Glutamatergic neuron (in vitro differentiated cells): ENCODE measurements at regions not wholly inside any gene's neighbourhood (a gene's known extent, or its start where the extent isn't known, plus 50 kb on each side); places are given as distances from the start of the nearest gene placed in this dataset.

Experiments used
- DNase-seq: peaks from one replicate; pipeline ENCODE4 v3.0.0; 2022
- H3K27ac Mint-ChIP-seq: one replicate; pipeline ENCODE4 v1.8.0; 2020; ENCODE audit warnings: mild to moderate bottlenecking, mixed read lengths, inconsistent platforms; ENCODE audit not compliant: unreplicated experiment
- H3K27me3 Mint-ChIP-seq: one replicate; pipeline ENCODE4 v1.8.0; 2020; ENCODE audit warnings: mild to moderate bottlenecking, moderate library complexity, mixed read lengths, inconsistent platforms; ENCODE audit not compliant: unreplicated experiment
- H3K36me3 Mint-ChIP-seq: one replicate; pipeline ENCODE4 v1.8.0; 2020; ENCODE audit warnings: mild to moderate bottlenecking, mixed read lengths, inconsistent platforms; ENCODE audit not compliant: unreplicated experiment
- H3K4me1 Mint-ChIP-seq: one replicate; pipeline ENCODE4 v1.8.0; 2020; ENCODE audit warnings: mild to moderate bottlenecking, low read depth, mixed read lengths, inconsistent platforms; ENCODE audit not compliant: unreplicated experiment
- H3K4me3 Mint-ChIP-seq: one replicate; pipeline ENCODE4 v1.8.0; 2020; ENCODE audit warnings: mild to moderate bottlenecking, mixed read lengths, inconsistent platforms; ENCODE audit not compliant: unreplicated experiment
- H3K9me3 Mint-ChIP-seq: one replicate; pipeline ENCODE4 v1.8.0; 2020; ENCODE audit warnings: mild to moderate bottlenecking, moderate library complexity, mixed read lengths, inconsistent platforms; ENCODE audit not compliant: unreplicated experiment
- CTCF ChIP-seq: fragments of 200-600 bp; sonication (generic); IDR thresholded peaks from one replicate; pipeline ENCODE4 v1.5.0; 2021; ENCODE audit not compliant: partially characterized antibody, unreplicated experiment

- no peaks in the 10 kb centered on the region for H3K9me3 Mint-ChIP-seq
- no peak for DNase-seq
- no peak overlapping the region for H3K4me3 Mint-ChIP-seq
- no peaks in the 10 kb centered on the region for H3K27me3 Mint-ChIP-seq
- H3K36me3 Mint-ChIP-seq, result peaks cover 5% of the 10 kb centered on the region
- no peak for TF ChIP-seq CTCF
- no peak overlapping the region for H3K27ac Mint-ChIP-seq
- no peaks in the 10 kb centered on the region for H3K4me1 Mint-ChIP-seq
Measured at GRCh38 chr20:21586682-21587081, 72.8 kb upstream of the NKX2-2 start.

GRCh38 chr20:21583486-21584168, 69.8 kb upstream of the NKX2-2 start:
- Mint-ChIP-seq H3K9me3 (no peaks in the 10 kb centered on the region), H3K36me3 (peaks cover 5% of the 10 kb centered on the region), H3K4me1 (no peaks in the 10 kb centered on the region), H3K27me3 (no peaks in the 10 kb centered on the region), H3K27ac (no peak overlapping the region), H3K4me3 (no peak overlapping the region)
- DNase-seq, result no peak
- no peak for TF ChIP-seq CTCF

- no peaks in the 10 kb centered on the region for H3K27me3 Mint-ChIP-seq
- no peak overlapping the region for H3K27ac Mint-ChIP-seq
- no peaks in the 10 kb centered on the region for H3K9me3 Mint-ChIP-seq
- H3K36me3 Mint-ChIP-seq, result no peaks in the 10 kb centered on the region
- no peak overlapping the region for H3K4me3 Mint-ChIP-seq
- TF ChIP-seq CTCF, result no peak
- no peak for DNase-seq
- H3K4me1 Mint-ChIP-seq, result no peaks in the 10 kb centered on the region
Measured at GRCh38 chr20:21577551-21577950, 63.7 kb upstream of the NKX2-2 start.

DNA sequence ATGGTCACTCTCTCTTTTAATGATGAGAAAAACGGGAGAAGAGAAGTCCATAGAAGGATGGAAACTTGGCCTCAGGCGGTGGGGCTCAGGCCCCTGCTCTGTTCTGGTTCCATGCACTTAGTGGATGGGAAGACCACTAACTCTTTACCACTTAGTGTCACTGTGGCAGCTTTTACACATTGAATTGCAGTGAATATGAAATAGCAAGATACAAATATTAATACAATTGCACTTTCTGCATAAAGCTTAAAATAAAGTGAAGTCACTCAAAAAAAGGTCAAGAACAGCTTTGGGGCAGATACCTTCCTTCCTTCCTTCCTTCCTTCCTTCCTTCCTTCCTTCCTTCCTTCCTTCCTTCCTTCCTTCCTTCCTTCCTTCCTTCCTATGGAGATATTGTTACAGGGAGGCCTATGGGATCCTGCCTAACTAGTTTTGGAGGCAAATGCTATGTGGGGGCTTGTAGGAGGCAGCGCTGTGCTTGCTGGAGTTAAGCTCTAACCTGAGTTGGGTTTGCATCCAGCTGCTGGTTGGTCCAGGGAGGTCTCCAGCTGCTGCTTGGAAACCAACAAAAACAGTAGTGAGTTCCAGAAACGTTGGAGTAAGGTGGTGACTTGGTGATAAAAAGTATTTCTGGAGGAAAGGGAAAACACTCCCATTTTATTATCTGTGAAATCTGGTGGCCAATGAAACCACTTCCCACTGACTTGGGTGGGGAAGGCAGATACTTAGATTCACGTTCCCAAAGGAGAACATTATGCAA, 62.3 kb upstream of the NKX2-2 start:
- TF ChIP-seq CTCF, result no peak

DNA sequence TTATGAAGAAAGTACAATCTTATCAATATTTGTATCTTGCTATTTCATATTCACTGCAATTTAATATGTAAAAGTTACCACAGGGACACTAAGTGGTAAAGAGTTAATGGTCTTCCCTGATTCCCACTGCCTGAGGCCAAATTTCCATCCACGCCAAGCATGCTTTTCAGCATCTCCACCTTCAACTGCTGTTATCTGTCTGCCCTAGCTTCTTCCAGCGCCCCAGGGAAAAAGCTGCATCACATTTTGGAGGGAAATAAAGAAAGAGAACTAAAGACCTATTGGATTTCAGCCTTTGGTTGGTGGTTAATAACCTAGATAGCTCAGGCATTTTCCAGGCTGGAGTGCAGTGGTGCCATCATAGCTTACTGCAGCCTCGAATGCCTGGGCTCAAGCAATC, 61.3 kb upstream of the NKX2-2 start:
- Mint-ChIP-seq H3K4me1 (no peaks in the 10 kb centered on the region), H3K36me3 (no peaks in the 10 kb centered on the region), H3K27ac (no peak overlapping the region), H3K27me3 (no peaks in the 10 kb centered on the region), H3K9me3 (no peaks in the 10 kb centered on the region), H3K4me3 (no peak overlapping the region)
- no peak for TF ChIP-seq CTCF
- no peak for DNase-seq

More for the DNA sequence above, 62.3 kb upstream of the NKX2-2 start:
- H3K27ac Mint-ChIP-seq, result no peak overlapping the region
- no peak overlapping the region for H3K4me3 Mint-ChIP-seq
- H3K27me3 Mint-ChIP-seq, result no peaks in the 10 kb centered on the region
- no peak for DNase-seq
- H3K4me1 Mint-ChIP-seq, result no peaks in the 10 kb centered on the region
- no peaks in the 10 kb centered on the region for H3K9me3 Mint-ChIP-seq
- H3K36me3 Mint-ChIP-seq, result no peaks in the 10 kb centered on the region
